PC-9 (cell line): ENCODE measurements at regions not wholly inside any gene's neighbourhood (a gene's known extent, or its start where the extent isn't known, plus 50 kb on each side); places are given as distances from the start of the nearest gene placed in this dataset.

Experiments used
- EZH2 ChIP-seq: fragments of 200-600 bp; sonication (generic); IDR thresholded peaks from 2 replicates; pipeline ENCODE4 v1.8.0; 2017; ENCODE audit warnings: antibody characterized with exemption, low read depth
- TF ChIP-seq, protein P1 (sequence below): fragments of 200-600 bp; sonication (generic); conservative IDR thresholded peaks from 2 replicates; pipeline ENCODE4 v1.6.1; 2017; ENCODE audit warnings: mixed run types, antibody characterized with exemption, mild to moderate bottlenecking, moderate library complexity

DNA sequence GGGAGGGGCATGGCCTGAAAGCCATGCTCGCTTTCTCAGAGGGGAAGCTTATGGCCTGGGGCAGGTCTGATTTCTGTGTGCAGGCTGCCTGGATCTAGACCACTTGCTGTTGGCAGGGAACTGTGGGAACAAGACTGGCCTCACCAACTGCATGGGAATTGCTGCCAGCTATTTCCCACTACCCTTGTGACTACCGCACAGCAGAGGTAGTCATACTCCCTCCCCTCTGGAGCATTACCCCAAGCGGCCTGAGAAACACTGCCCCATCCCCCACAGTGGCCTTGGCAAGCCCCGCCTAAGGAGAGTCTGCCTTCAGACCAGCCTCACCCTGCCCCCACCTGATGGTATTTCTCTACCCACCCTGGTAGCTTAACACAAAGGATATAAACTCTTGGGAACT, 199.4 kb upstream of the CADM2 start:
- TF ChIP-seq, protein P1, sequence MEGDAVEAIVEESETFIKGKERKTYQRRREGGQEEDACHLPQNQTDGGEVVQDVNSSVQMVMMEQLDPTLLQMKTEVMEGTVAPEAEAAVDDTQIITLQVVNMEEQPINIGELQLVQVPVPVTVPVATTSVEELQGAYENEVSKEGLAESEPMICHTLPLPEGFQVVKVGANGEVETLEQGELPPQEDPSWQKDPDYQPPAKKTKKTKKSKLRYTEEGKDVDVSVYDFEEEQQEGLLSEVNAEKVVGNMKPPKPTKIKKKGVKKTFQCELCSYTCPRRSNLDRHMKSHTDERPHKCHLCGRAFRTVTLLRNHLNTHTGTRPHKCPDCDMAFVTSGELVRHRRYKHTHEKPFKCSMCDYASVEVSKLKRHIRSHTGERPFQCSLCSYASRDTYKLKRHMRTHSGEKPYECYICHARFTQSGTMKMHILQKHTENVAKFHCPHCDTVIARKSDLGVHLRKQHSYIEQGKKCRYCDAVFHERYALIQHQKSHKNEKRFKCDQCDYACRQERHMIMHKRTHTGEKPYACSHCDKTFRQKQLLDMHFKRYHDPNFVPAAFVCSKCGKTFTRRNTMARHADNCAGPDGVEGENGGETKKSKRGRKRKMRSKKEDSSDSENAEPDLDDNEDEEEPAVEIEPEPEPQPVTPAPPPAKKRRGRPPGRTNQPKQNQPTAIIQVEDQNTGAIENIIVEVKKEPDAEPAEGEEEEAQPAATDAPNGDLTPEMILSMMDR = no peak
- TF ChIP-seq EZH2 = no peak
